ENCODE measurements at regions not wholly inside any gene's neighbourhood (a gene's known extent, or its start where the extent isn't known, plus 50 kb on each side); places are given as distances from the start of the nearest gene placed in this dataset.
"Not testable (repeated sequence)": the region's sequence is repeated elsewhere in the genome, so short reads cannot be mapped to it uniquely, and the experiment has no call there.

- DNase-seq = no peak
Observed at GRCh38 chr2:238502088-238502810, 75.5 kb downstream of the ASB1 start.

- DNase-seq = no peak
Observed at GRCh38 chr2:238502956-238503791, 76.4 kb downstream of the ASB1 start.

- no peak for DNase-seq
Observed at GRCh38 chr2:238504181-238504931, 77.6 kb downstream of the ASB1 start.

GRCh38 chr2:238505119-238505891 lies 78.6 kb downstream of the ASB1 start:
- DNase-seq = no peak

- DNase-seq = no peak
Observed at GRCh38 chr2:238505892-238506280, 79.2 kb downstream of the ASB1 start.

GRCh38 chr2:238506371-238507068 lies 79.8 kb downstream of the ASB1 start:
- DNase-seq = no peak

- DNase-seq = no peak
Observed at GRCh38 chr2:238507836-238508235, 81.1 kb downstream of the ASB1 start.

GRCh38 chr2:238509151-238509835 lies 82.6 kb downstream of the ASB1 start:
- no peak for DNase-seq

GRCh38 chr2:238509903-238510302 lies 83.2 kb downstream of the ASB1 start:
- DNase-seq = no peak

- DNase-seq = no peak
Observed at GRCh38 chr2:238510911-238511613, 84.3 kb downstream of the ASB1 start.

- no peak for DNase-seq
Observed at GRCh38 chr2:238511614-238511950, 84.9 kb downstream of the ASB1 start.

- DNase-seq = no peak
Observed at GRCh38 chr2:238512247-238512867, 85.6 kb downstream of the ASB1 start.

GRCh38 chr2:238513346-238513745 lies 86.6 kb downstream of the ASB1 start:
- no peak for DNase-seq

GRCh38 chr2:238514024-238514423 lies 87.3 kb downstream of the ASB1 start:
- not testable (repeated sequence) for DNase-seq

GRCh38 chr2:238515377-238515776 lies 88.7 kb downstream of the ASB1 start:
- no peak for DNase-seq

- no peak for DNase-seq
Observed at GRCh38 chr2:238517209-238517608, 90.5 kb downstream of the ASB1 start.

GRCh38 chr2:238518172-238518820 lies 91.6 kb downstream of the ASB1 start:
- no peak for DNase-seq

- no peak for DNase-seq
Observed at GRCh38 chr2:238518821-238519186, 92.1 kb downstream of the ASB1 start.

- no peak for DNase-seq
Observed at GRCh38 chr2:238520359-238520886, 93.7 kb downstream of the ASB1 start.

- no peak for DNase-seq
Observed at GRCh38 chr2:238521002-238521401, 94.3 kb downstream of the ASB1 start.
